NCI-H748 (cell line): ENCODE measurements at regions not wholly inside any gene's neighbourhood (a gene's known extent, or its start where the extent isn't known, plus 50 kb on each side); places are given as distances from the start of the nearest gene placed in this dataset.
"Not testable (repeated sequence)": the region's sequence is repeated elsewhere in the genome, so short reads cannot be mapped to it uniquely, and the experiment has no call there.

ENCODE experiments used
- DNase-seq: peaks from one replicate; lab custom pipeline; 2025; ENCODE audit not compliant: unreplicated experiment; lab: John Stamatoyannopoulos, UW

GRCh38 chr13:64662887-64663593 lies 2567.1 kb downstream of the PCDH9 start:
- no peak for DNase-seq

- no peak for DNase-seq
These were observed 2581.8 kb downstream of the PCDH9 start for GRCh38 chr13:64648293-64648692.

- DNase-seq = no peak
These were observed 2587.1 kb downstream of the PCDH9 start for GRCh38 chr13:64643066-64643465.

- peak; percentile 91 for DNase-seq
These were observed 2590.1 kb downstream of the PCDH9 start for GRCh38 chr13:64640002-64640401.

- DNase-seq = no peak
These were observed 2590.9 kb downstream of the PCDH9 start for GRCh38 chr13:64639206-64639605.

- peak; percentile 32 for DNase-seq
These were observed 2596.2 kb downstream of the PCDH9 start for GRCh38 chr13:64633948-64634347.

GRCh38 chr13:64627654-64628053 lies 2602.5 kb downstream of the PCDH9 start:
- no peak for DNase-seq

- DNase-seq = no peak
These were observed 2604.0 kb downstream of the PCDH9 start for GRCh38 chr13:64626105-64626504.

GRCh38 chr13:64617231-64617630 lies 2612.9 kb downstream of the PCDH9 start:
- no peak for DNase-seq

- DNase-seq = no peak
These were observed 2638.2 kb downstream of the PCDH9 start for GRCh38 chr13:64591971-64592370.

GRCh38 chr13:64579331-64579730 lies 2650.8 kb downstream of the PCDH9 start:
- DNase-seq = peak; percentile 59

GRCh38 chr13:64568748-64569147 lies 2661.4 kb downstream of the PCDH9 start:
- DNase-seq = no peak

- not testable (repeated sequence) for DNase-seq
These were observed 2672.1 kb downstream of the PCDH9 start for GRCh38 chr13:64558031-64558430.

GRCh38 chr13:64556376-64556775 lies 2673.8 kb downstream of the PCDH9 start:
- DNase-seq = no peak

GRCh38 chr13:64553411-64554129 lies 2676.6 kb downstream of the PCDH9 start:
- DNase-seq = no peak

GRCh38 chr13:64551755-64552154 lies 2678.4 kb downstream of the PCDH9 start:
- peak; percentile 91 for DNase-seq

GRCh38 chr13:64546371-64546770 lies 2683.8 kb downstream of the PCDH9 start:
- no peak for DNase-seq

- DNase-seq = no peak
These were observed 2689.2 kb downstream of the PCDH9 start for GRCh38 chr13:64540976-64541375.

GRCh38 chr13:64540468-64540867 lies 2689.7 kb downstream of the PCDH9 start:
- DNase-seq = no peak

GRCh38 chr13:64538711-64539110 lies 2691.4 kb downstream of the PCDH9 start:
- no peak for DNase-seq

GRCh38 chr13:64534302-64534701 lies 2695.8 kb downstream of the PCDH9 start:
- no peak for DNase-seq

- DNase-seq = no peak
These were observed 2698.7 kb downstream of the PCDH9 start for GRCh38 chr13:64531400-64531799.
